HG02885 (cell line): ENCODE measurements at regions not wholly inside any gene's neighbourhood (a gene's known extent, or its start where the extent isn't known, plus 50 kb on each side); places are given as distances from the start of the nearest gene placed in this dataset.
"Not testable (repeated sequence)": the region's sequence is repeated elsewhere in the genome, so short reads cannot be mapped to it uniquely, and the experiment has no call there.

Source experiments
- ATAC-seq: cut with Tn5 transposase; IDR thresholded peaks from one replicate; pipeline ENCODE4 v1.9.1; 2021; ENCODE audit warnings: mild to moderate bottlenecking; ENCODE audit not compliant: unreplicated experiment, poor library complexity

- ATAC-seq = no peak
These were observed 100.4 kb upstream of the OSBPL11 start for GRCh38 chr3:125695688-125696087.

GRCh38 chr3:125697126-125697525 is 101.8 kb upstream of the OSBPL11 start:
- ATAC-seq = not testable (repeated sequence)

- ATAC-seq = not testable (repeated sequence)
These were observed 102.8 kb upstream of the OSBPL11 start for GRCh38 chr3:125697979-125698640.

- ATAC-seq = no peak
These were observed 120.4 kb upstream of the OSBPL11 start for GRCh38 chr3:125715651-125716050.

- not testable (repeated sequence) for ATAC-seq
These were observed 136.9 kb upstream of the OSBPL11 start for GRCh38 chr3:125732151-125732550.

- not testable (repeated sequence) for ATAC-seq
These were observed 146.9 kb upstream of the OSBPL11 start for GRCh38 chr3:125741991-125742718.

GRCh38 chr3:125742845-125743244 is 147.5 kb upstream of the OSBPL11 start:
- ATAC-seq = not testable (repeated sequence)

- ATAC-seq = not testable (repeated sequence)
These were observed 161.8 kb upstream of the OSBPL11 start for GRCh38 chr3:125757050-125757449.

GRCh38 chr3:125758641-125759130 is 163.4 kb upstream of the OSBPL11 start:
- not testable (repeated sequence) for ATAC-seq

GRCh38 chr3:125762601-125763000 is 167.3 kb upstream of the OSBPL11 start:
- ATAC-seq = not testable (repeated sequence)

- ATAC-seq = not testable (repeated sequence)
These were observed 171.1 kb upstream of the OSBPL11 start for GRCh38 chr3:125766285-125766826.

GRCh38 chr3:125766931-125767330 is 171.6 kb upstream of the OSBPL11 start:
- ATAC-seq = not testable (repeated sequence)

GRCh38 chr3:125767641-125768040 is 172.3 kb upstream of the OSBPL11 start:
- no peak for ATAC-seq

- ATAC-seq = not testable (repeated sequence)
These were observed 173.5 kb upstream of the OSBPL11 start for GRCh38 chr3:125768821-125769220.

GRCh38 chr3:125771506-125771905 is 176.2 kb upstream of the OSBPL11 start:
- not testable (repeated sequence) for ATAC-seq

- not testable (repeated sequence) for ATAC-seq
These were observed 179.2 kb upstream of the OSBPL11 start for GRCh38 chr3:125774433-125775034.

- ATAC-seq = not testable (repeated sequence)
These were observed 179.8 kb upstream of the OSBPL11 start for GRCh38 chr3:125775106-125775505.

- not testable (repeated sequence) for ATAC-seq
These were observed 180.5 kb upstream of the OSBPL11 start for GRCh38 chr3:125775606-125776294.

GRCh38 chr3:125779276-125779675 is 184.0 kb upstream of the OSBPL11 start:
- not testable (repeated sequence) for ATAC-seq

- not testable (repeated sequence) for ATAC-seq
These were observed 184.6 kb upstream of the OSBPL11 start for GRCh38 chr3:125779918-125780317.
